ENCODE measurements at regions not wholly inside any gene's neighbourhood (a gene's known extent, or its start where the extent isn't known, plus 50 kb on each side); places are given as distances from the start of the nearest gene placed in this dataset.

- DNase-seq (ENCODE audit: extremely low read depth, low read depth), result no peak
- TF ChIP-seq CTCF (IDR thresholded peaks at IDR 0.05; ENCODE audit: low read depth, low read length, missing control alignments), result no peak
- no peak overlapping the region for H3K4me3 ChIP-seq (replicated peaks; ENCODE audit: low read depth, low read length)
Observed at GRCh38 chr2:15718103-15718943, 126.7 kb downstream of the DDX1 start.

- no peak for DNase-seq (ENCODE audit: extremely low read depth, low read depth)
- no peak for TF ChIP-seq CTCF (IDR thresholded peaks at IDR 0.05; ENCODE audit: low read depth, low read length, missing control alignments)
- no peak overlapping the region for H3K4me3 ChIP-seq (replicated peaks; ENCODE audit: low read depth, low read length)
Observed at GRCh38 chr2:15718944-15719323, 127.3 kb downstream of the DDX1 start.

- no peak for TF ChIP-seq CTCF (IDR thresholded peaks at IDR 0.05; ENCODE audit: low read depth, low read length, missing control alignments)
- DNase-seq (ENCODE audit: extremely low read depth, low read depth), result no peak
- H3K4me3 ChIP-seq (replicated peaks; ENCODE audit: low read depth, low read length), result no peak overlapping the region
Observed at GRCh38 chr2:15719566-15720313, 128.1 kb downstream of the DDX1 start.

GRCh38 chr2:15720561-15721307 is 129.1 kb downstream of the DDX1 start:
- no peak for TF ChIP-seq CTCF (IDR thresholded peaks at IDR 0.05; ENCODE audit: low read depth, low read length, missing control alignments)
- H3K4me3 ChIP-seq (replicated peaks; ENCODE audit: low read depth, low read length), result no peak overlapping the region
- no peak for DNase-seq (ENCODE audit: extremely low read depth, low read depth)

GRCh38 chr2:15721411-15722067 is 129.9 kb downstream of the DDX1 start:
- no peak overlapping the region for H3K4me3 ChIP-seq (replicated peaks; ENCODE audit: low read depth, low read length)
- DNase-seq (ENCODE audit: extremely low read depth, low read depth), result no peak
- TF ChIP-seq CTCF (IDR thresholded peaks at IDR 0.05; ENCODE audit: low read depth, low read length, missing control alignments), result no peak

- no peak overlapping the region for H3K4me3 ChIP-seq (replicated peaks; ENCODE audit: low read depth, low read length)
- TF ChIP-seq CTCF (IDR thresholded peaks at IDR 0.05; ENCODE audit: low read depth, low read length, missing control alignments), result no peak
- DNase-seq (ENCODE audit: extremely low read depth, low read depth), result no peak
Observed at GRCh38 chr2:15722980-15723379, 131.3 kb downstream of the DDX1 start.

Data from HFF-Myc (cell line).